Keratinocyte (primary cell): ENCODE measurements at regions not wholly inside any gene's neighbourhood (a gene's known extent, or its start where the extent isn't known, plus 50 kb on each side); places are given as distances from the start of the nearest gene placed in this dataset.

Experiments
- CTCF ChIP-seq, 3 experiments: IDR thresholded peaks in 1 of 3; conservative IDR thresholded peaks in 1 of 3; optimal IDR thresholded peaks in 1 of 3; 2 replicates in 2 of 3; 3 replicates in 1 of 3; pipeline versions ENCODE3 to v1.5.1; 2011; ENCODE audit warnings: low read length in 3 of 3, mild to moderate bottlenecking in 3 of 3, moderate library complexity in 2 of 3, control low read depth in 1 of 3, inconsistent platforms in 1 of 3; ENCODE audit not compliant: insufficient read depth in 2 of 3; ENCODE audit errors: extremely low read depth in 1 of 3
- EZH2 ChIP-seq: IDR thresholded peaks from one replicate; pipeline ENCODE4 v1.6.1; 2012; ENCODE audit warnings: inconsistent platforms, mild to moderate bottlenecking, low read length, moderate library complexity

GRCh38 chr16:75805946-75806345 is 79.7 kb upstream of the CPHXL start:
- TF ChIP-seq CTCF (optimal IDR thresholded peaks at IDR 0.05 in 1 of 3, IDR thresholded peaks at IDR 0.05 in 1 of 3, conservative IDR thresholded peaks at IDR 0.05 in 1 of 3; ENCODE audit: extremely low read depth in 1 of 3, insufficient read depth in 2 of 3, low read length in 3 of 3) (no peak), EZH2 (no peak)
